HUES6 (cell line): ENCODE measurements at regions not wholly inside any gene's neighbourhood (a gene's known extent, or its start where the extent isn't known, plus 50 kb on each side); places are given as distances from the start of the nearest gene placed in this dataset.

Experiments used
- H3K27ac ChIP-seq: 2 replicates; pipeline ENCODE4 v1.7.0; 2013; ENCODE audit warnings: low read depth, mild to moderate bottlenecking, low read length, inconsistent platforms
- H3K27me3 ChIP-seq: 2 replicates; pipeline ENCODE4 v1.6.1; 2013; ENCODE audit warnings: low read length; ENCODE audit not compliant: control insufficient read depth, insufficient read depth
- H3K36me3 ChIP-seq: 2 replicates; pipeline ENCODE4 v1.6.1; 2013; ENCODE audit warnings: low read length; ENCODE audit not compliant: control insufficient read depth, insufficient read depth
- H3K4me1 ChIP-seq: 2 replicates; pipeline ENCODE4 v1.6.1; 2013; ENCODE audit warnings: low read length; ENCODE audit not compliant: control insufficient read depth, insufficient read depth
- H3K4me3 ChIP-seq: 2 replicates; pipeline ENCODE4 v1.5.1; 2013; ENCODE audit warnings: low read depth, low read length
- H3K9ac ChIP-seq: one replicate; pipeline ENCODE4 v1.6.1; 2013; ENCODE audit warnings: mild to moderate bottlenecking, low read length
- H3K9me3 ChIP-seq: 2 replicates; pipeline ENCODE4 v1.6.1; 2013; ENCODE audit warnings: low read depth, low read length; ENCODE audit not compliant: control insufficient read depth, insufficient read depth

DNA sequence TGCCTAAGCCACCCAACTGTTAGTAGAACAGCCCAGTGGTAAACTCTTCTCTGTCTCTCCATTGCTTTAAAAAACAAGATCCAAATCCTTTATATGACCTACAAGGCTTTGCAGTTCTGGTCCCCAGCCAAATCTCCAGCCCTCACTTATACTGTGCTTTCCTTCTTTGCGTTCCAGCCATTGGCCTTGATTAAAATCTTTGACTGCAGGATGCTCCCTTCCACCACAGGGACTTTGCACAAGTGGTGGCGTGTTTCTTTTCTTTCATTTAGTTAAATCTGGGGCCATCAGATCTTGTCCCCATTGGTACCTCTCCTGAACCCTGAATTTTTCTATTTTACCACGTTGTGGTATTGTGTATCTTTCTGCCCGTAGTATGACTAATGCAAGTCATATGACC is 183.7 kb downstream of the VRK1 start:
- Histone ChIP-seq H3K9me3 (no peaks in the 10 kb centered on the region), H3K4me3 (no peak overlapping the region), H3K4me1 (no peaks in the 10 kb centered on the region), H3K36me3 (no peaks in the 10 kb centered on the region), H3K27me3 (no peaks in the 10 kb centered on the region), H3K27ac (no peak overlapping the region), H3K9ac (no peak overlapping the region)

- no peak overlapping the region for H3K4me3 ChIP-seq
Observed at GRCh38 chr14:96986256-96987085, 189.3 kb downstream of the VRK1 start.

GRCh38 chr14:96987086-96987474 is 189.9 kb downstream of the VRK1 start:
- no peaks in the 10 kb centered on the region for H3K36me3 ChIP-seq
- no peak overlapping the region for H3K4me3 ChIP-seq
- no peaks in the 10 kb centered on the region for H3K9me3 ChIP-seq
- H3K27ac ChIP-seq: no peak overlapping the region
- H3K9ac ChIP-seq: no peak overlapping the region
- no peaks in the 10 kb centered on the region for H3K27me3 ChIP-seq
- peaks cover 9% of the 10 kb centered on the region for H3K4me1 ChIP-seq

More at GRCh38 chr14:96986256-96987085, 189.3 kb downstream of the VRK1 start:
- peaks cover 9% of the 10 kb centered on the region for H3K4me1 ChIP-seq
- H3K9ac ChIP-seq: no peak overlapping the region
- no peaks in the 10 kb centered on the region for H3K27me3 ChIP-seq
- H3K9me3 ChIP-seq: no peaks in the 10 kb centered on the region
- no peaks in the 10 kb centered on the region for H3K36me3 ChIP-seq
- no peak overlapping the region for H3K27ac ChIP-seq

GRCh38 chr14:96987771-96988170 is 190.6 kb downstream of the VRK1 start:
- no peak overlapping the region for H3K27ac ChIP-seq
- H3K27me3 ChIP-seq: no peaks in the 10 kb centered on the region
- H3K9me3 ChIP-seq: no peaks in the 10 kb centered on the region
- H3K4me1 ChIP-seq: peaks cover 9% of the 10 kb centered on the region
- H3K9ac ChIP-seq: no peak overlapping the region
- H3K36me3 ChIP-seq: no peaks in the 10 kb centered on the region
- H3K4me3 ChIP-seq: no peak overlapping the region

- H3K9ac ChIP-seq: no peak overlapping the region
- no peak overlapping the region for H3K27ac ChIP-seq
- H3K27me3 ChIP-seq: no peaks in the 10 kb centered on the region
- no peaks in the 10 kb centered on the region for H3K36me3 ChIP-seq
- peaks cover 9% of the 10 kb centered on the region for H3K4me1 ChIP-seq
- H3K4me3 ChIP-seq: no peak overlapping the region
- no peaks in the 10 kb centered on the region for H3K9me3 ChIP-seq
Observed at GRCh38 chr14:96989306-96989705, 192.1 kb downstream of the VRK1 start.

DNA sequence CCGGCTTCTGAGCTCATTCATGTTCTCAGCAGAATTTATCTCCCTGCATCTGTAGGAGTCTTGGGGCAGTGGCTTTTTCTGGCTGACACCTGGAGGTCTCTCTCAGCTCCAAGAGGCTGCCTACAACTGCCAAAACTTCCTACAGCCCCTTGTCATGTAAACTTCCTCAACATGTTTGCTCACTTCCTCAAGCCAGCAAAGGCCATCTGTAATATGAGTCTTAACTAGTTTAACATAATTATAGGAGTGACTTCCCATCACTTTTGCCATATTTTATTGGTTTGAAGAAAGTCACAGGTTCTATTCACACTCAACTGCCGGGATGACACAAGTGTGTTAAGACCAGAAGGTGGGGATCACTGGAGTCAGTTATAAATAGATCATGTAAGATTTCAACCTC is 194.0 kb downstream of the VRK1 start:
- Histone ChIP-seq H3K4me1 (peaks cover 9% of the 10 kb centered on the region), H3K4me3 (no peak overlapping the region), H3K27ac (no peak overlapping the region), H3K36me3 (no peaks in the 10 kb centered on the region), H3K9ac (no peak overlapping the region), H3K27me3 (no peaks in the 10 kb centered on the region), H3K9me3 (no peaks in the 10 kb centered on the region)

GRCh38 chr14:96994999-96995398 is 197.8 kb downstream of the VRK1 start:
- Histone ChIP-seq H3K9ac (no peak overlapping the region), H3K27me3 (no peaks in the 10 kb centered on the region), H3K9me3 (no peaks in the 10 kb centered on the region)

GRCh38 chr14:96997269-96997668 is 200.1 kb downstream of the VRK1 start:
- no peak overlapping the region for H3K4me3 ChIP-seq
- no peaks in the 10 kb centered on the region for H3K9me3 ChIP-seq
- no peaks in the 10 kb centered on the region for H3K36me3 ChIP-seq
- no peak overlapping the region for H3K27ac ChIP-seq
- H3K4me1 ChIP-seq: no peaks in the 10 kb centered on the region
- no peak overlapping the region for H3K9ac ChIP-seq
- no peaks in the 10 kb centered on the region for H3K27me3 ChIP-seq

More at GRCh38 chr14:96994999-96995398, 197.8 kb downstream of the VRK1 start:
- Histone ChIP-seq H3K27ac (no peak overlapping the region), H3K4me3 (no peak overlapping the region), H3K36me3 (no peaks in the 10 kb centered on the region), H3K4me1 (no peaks in the 10 kb centered on the region)

DNA sequence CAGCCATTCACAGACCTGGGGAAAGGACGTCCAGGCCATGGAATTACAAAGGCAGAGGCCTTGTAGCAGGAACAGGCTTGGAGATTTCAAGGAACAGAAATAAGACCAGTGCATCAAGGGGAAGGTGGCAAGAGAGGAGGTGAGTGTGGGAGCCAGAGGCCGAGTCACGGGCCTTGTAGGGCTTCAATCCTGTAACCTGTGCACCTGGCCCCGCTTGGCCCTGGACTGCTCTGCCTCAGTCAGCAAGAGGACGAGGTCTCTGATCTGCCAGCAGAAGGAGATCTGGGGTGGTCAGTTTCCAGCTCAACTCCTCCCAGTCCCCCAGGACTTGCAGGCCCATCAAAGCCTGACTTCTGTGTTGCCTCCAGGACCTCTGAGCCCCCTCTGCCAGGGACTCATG is 200.8 kb downstream of the VRK1 start:
- Histone ChIP-seq H3K9me3 (no peaks in the 10 kb centered on the region), H3K4me1 (no peaks in the 10 kb centered on the region), H3K9ac (no peak overlapping the region), H3K4me3 (no peak overlapping the region), H3K36me3 (no peaks in the 10 kb centered on the region), H3K27ac (no peak overlapping the region), H3K27me3 (no peaks in the 10 kb centered on the region)

- no peak overlapping the region for H3K9ac ChIP-seq
- H3K36me3 ChIP-seq: no peaks in the 10 kb centered on the region
- no peaks in the 10 kb centered on the region for H3K9me3 ChIP-seq
- H3K4me1 ChIP-seq: no peaks in the 10 kb centered on the region
- no peaks in the 10 kb centered on the region for H3K27me3 ChIP-seq
- H3K27ac ChIP-seq: no peak overlapping the region
- no peak overlapping the region for H3K4me3 ChIP-seq
Observed at GRCh38 chr14:96999654-97000155, 202.5 kb downstream of the VRK1 start.

DNA sequence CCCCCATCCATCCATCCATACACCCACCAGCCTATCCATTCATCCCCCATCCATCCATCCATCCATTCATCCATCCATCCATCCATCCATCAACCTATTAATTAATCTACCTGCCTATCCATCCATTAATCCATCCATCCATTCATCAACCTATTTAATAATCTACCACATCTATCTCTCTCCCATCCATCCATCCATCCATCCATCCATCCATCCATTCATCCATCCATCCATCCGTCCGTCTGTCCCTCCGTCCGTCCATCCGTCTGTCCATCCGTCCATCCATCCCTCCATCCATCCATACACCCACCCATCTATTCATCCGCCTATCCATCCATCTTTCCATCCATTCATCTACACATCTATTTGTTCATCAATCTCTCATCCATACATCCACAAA is 205.3 kb downstream of the VRK1 start:
- Histone ChIP-seq H3K27me3 (no peaks in the 10 kb centered on the region), H3K4me1 (no peaks in the 10 kb centered on the region), H3K9me3 (peaks cover 3% of the 10 kb centered on the region), H3K36me3 (no peaks in the 10 kb centered on the region), H3K27ac (no peak overlapping the region), H3K4me3 (no peak overlapping the region), H3K9ac (no peak overlapping the region)
